Pancreas (tissue), 10 donors: ENCODE measurements at regions not wholly inside any gene's neighbourhood (a gene's known extent, or its start where the extent isn't known, plus 50 kb on each side); places are given as distances from the start of the nearest gene placed in this dataset.

Experiments
- ATAC-seq, 4 donors: fragments of 200-7000 bp; cut with Tn5 transposase; one replicate each; pipeline versions ENCODE4 v1.8.0 to v1.9.1; 2020; ENCODE audit warnings: mild to moderate bottlenecking in 4 of 4, moderate library complexity in 4 of 4
- DNase-seq, 6 donors: peaks; one replicate each; pipeline ENCODE4 v3.0.0-alpha.2; 2020
- FAIRE-seq: peaks from 2 replicates; lab custom pipeline; 2012; peaks lifted over from hg19 to GRCh38; lab: Jason Lieb, UNC
- H3K27ac ChIP-seq, 4 donors: fragments of 200-600 bp; sonication (generic); 1 replicate in 3 of 4; 2 replicates in 1 of 4; pipeline versions ENCODE4 v1.5.0 to v1.8.0; 2020
- H3K27me3 ChIP-seq, 4 donors: fragments of 200-600 bp; one replicate each; pipeline ENCODE4 v1.8.0; 2021
- H3K36me3 ChIP-seq, 3 donors: fragments of 200-600 bp; sonication (generic) in 1 of 3; one replicate each; pipeline versions ENCODE4 v1.5.0 to v1.8.0; 2020 to 2021
- H3K4me1 ChIP-seq, 3 donors: fragments of 200-600 bp; one replicate each; pipeline ENCODE4 v1.8.0; 2021
- H3K4me3 ChIP-seq, 4 donors: fragments of 200-600 bp; sonication (generic) in 2 of 4; one replicate each; pipeline versions ENCODE4 v1.5.0 to v1.8.0; 2020 to 2021
- H3K9me3 ChIP-seq, 4 donors: fragments of 200-600 bp; one replicate each; pipeline ENCODE4 v1.8.0; 2021
- CTCF ChIP-seq, 4 donors: fragments of 200-600 bp; sonication (generic) in 3 of 4; IDR thresholded peaks; one replicate each; pipeline versions ENCODE4 v1.5.0 to v1.8.0; 2021; ENCODE audit warnings: antibody characterized with exemption in 4 of 4
- WGBS, 2 donors: extraction: QIAGEN DNeasy Blood & Tissue Kit; methylation state at CpG; one replicate each; pipeline ENCODE4 v1.1.7; 2013; 5-methylcytosine and 5-hydroxymethylcytosine counted together
- intact Hi-C, 3 donors: fragments of 100-400 bp; cut with DNase I; formaldehyde crosslinking; loops; one replicate each; pipeline versions ENCODE4 v1.11.1 to v1.14.2; 2022
- donor health status: healthy with polysubstance abuse.
- donor health status: DM: no; HTN: no; CAD: no; lungs with moderate emphysema.
- donor health status: DM: no; HTN: no; CAD: no.
- donor health status: control.
- donor health status: control.
- donor health status: Bipolar disorder and iron deficiency.
- donor health status: DM: yes; HTN: yes; CAD: no.
- donor health status: DM: no; HTN: no; CAD: no.
- donor health status: DM: no; HTN: no; CAD: no.
- donor health status: DM: yes; HTN: yes; CAD: no.

- FAIRE-seq: no peak
- Histone ChIP-seq H3K36me3 (no peaks in the 10 kb centered on the region), H3K4me1 (no peaks in the 10 kb centered on the region), H3K27ac (no peak overlapping the region), H3K27me3 (no peaks in the 10 kb centered on the region), H3K4me3 (no peak overlapping the region), H3K9me3 (no peaks in the 10 kb centered on the region)
- peak in 2 of 4 donors; percentile 11 to 35 for ATAC-seq
- no peak for TF ChIP-seq CTCF (IDR thresholded peaks at IDR 0.05)
- DNase-seq: no peak
- intact Hi-C loops: no loop called here
These were observed 381.1 kb downstream of the RASEF start for GRCh38 chr9:82681809-82682208.

- intact Hi-C loops: no loop called here
- DNase-seq (no peak), ATAC-seq (no peak), FAIRE-seq (no peak)
- H3K36me3 ChIP-seq: no peaks in the 10 kb centered on the region
- H3K4me3 ChIP-seq: no peak overlapping the region
- H3K27me3 ChIP-seq: no peaks in the 10 kb centered on the region
- no peak for TF ChIP-seq CTCF (IDR thresholded peaks at IDR 0.05)
- H3K27ac ChIP-seq: no peak overlapping the region
- 91 to 95% methylated on average over 2 of the region's 2 CpGs for WGBS, 2 donors
- H3K4me1 ChIP-seq: no peaks in the 10 kb centered on the region
- H3K9me3 ChIP-seq: no peaks in the 10 kb centered on the region
These were observed 380.5 kb downstream of the RASEF start for GRCh38 chr9:82682431-82682830.

- Histone ChIP-seq H3K27ac (no peak overlapping the region), H3K4me1 (no peaks in the 10 kb centered on the region), H3K27me3 (no peaks in the 10 kb centered on the region), H3K36me3 (no peaks in the 10 kb centered on the region), H3K9me3 (no peaks in the 10 kb centered on the region), H3K4me3 (no peak overlapping the region)
- TF ChIP-seq CTCF (IDR thresholded peaks at IDR 0.05): no peak
- FAIRE-seq (no peak), ATAC-seq (no peak), DNase-seq (no peak)
- intact Hi-C loops: no loop called here
- 68 to 87% methylated on average over 3 of the region's 3 CpGs for WGBS, 2 donors
These were observed 367.2 kb downstream of the RASEF start for GRCh38 chr9:82695704-82696103.

DNA sequence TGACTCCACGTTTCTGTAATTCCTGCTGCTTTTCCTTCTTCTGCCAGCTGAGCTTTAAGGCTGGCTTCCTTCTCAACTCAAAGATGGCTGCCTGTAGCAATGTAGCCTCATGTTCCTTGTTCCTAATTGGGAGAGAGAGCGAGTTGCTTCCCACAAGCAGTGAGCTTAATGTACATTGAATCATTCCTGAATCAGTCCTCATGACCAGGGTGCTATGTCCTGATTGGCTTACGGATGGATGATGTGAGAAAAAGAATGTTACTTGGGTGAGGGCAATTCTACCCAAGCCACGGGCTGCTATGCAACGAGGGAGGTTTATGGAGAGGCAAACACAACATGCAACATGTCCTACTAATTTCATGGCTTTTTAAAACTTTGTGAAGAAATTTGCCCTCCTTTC, 356.2 kb downstream of the RASEF start:
- Histone ChIP-seq H3K36me3 (no peaks in the 10 kb centered on the region), H3K27me3 (no peaks in the 10 kb centered on the region), H3K4me3 (no peak overlapping the region), H3K27ac (no peak overlapping the region), H3K4me1 (no peaks in the 10 kb centered on the region), H3K9me3 (no peaks in the 10 kb centered on the region)
- ATAC-seq (no peak), FAIRE-seq (no peak), DNase-seq (no peak)
- TF ChIP-seq CTCF (IDR thresholded peaks at IDR 0.05): no peak
- WGBS, 2 donors: 57 to 58% methylated on average over 5 of the region's 5 CpGs
- intact Hi-C loops: no loop called here

- no peaks in the 10 kb centered on the region for H3K27me3 ChIP-seq
- ATAC-seq (no peak), DNase-seq (no peak), FAIRE-seq (no peak)
- H3K4me1 ChIP-seq: no peaks in the 10 kb centered on the region
- no peaks in the 10 kb centered on the region for H3K36me3 ChIP-seq
- WGBS, 2 donors: 64 to 72% methylated on average over 2 of the region's 2 CpGs
- H3K4me3 ChIP-seq: no peak overlapping the region
- intact Hi-C loops: no loop called here
- no peak for TF ChIP-seq CTCF (IDR thresholded peaks at IDR 0.05)
- no peak overlapping the region for H3K27ac ChIP-seq
- no peaks in the 10 kb centered on the region for H3K9me3 ChIP-seq
These were observed 346.1 kb downstream of the RASEF start for GRCh38 chr9:82716821-82717220.
